SK-N-SH (cell line): ENCODE measurements at regions not wholly inside any gene's neighbourhood (a gene's known extent, or its start where the extent isn't known, plus 50 kb on each side); places are given as distances from the start of the nearest gene placed in this dataset.

ENCODE experiments used
- CHD2 ChIP-seq: fragments of 150-350 bp; IDR thresholded peaks from 2 replicates; pipeline ENCODE4 v1.6.1; 2018; ENCODE audit warnings: low read length; ENCODE audit not compliant: partially characterized antibody
- MXI1 ChIP-seq: IDR thresholded peaks from 2 replicates; pipeline ENCODE4 v1.6.1; 2012; ENCODE audit warnings: mild to moderate bottlenecking, low read depth, low read length, improper control_type of control experiment
- YY1 ChIP-seq: IDR thresholded peaks from 2 replicates; pipeline ENCODE4 v1.4.0; 2012; ENCODE audit warnings: low read depth, mild to moderate bottlenecking
- TF ChIP-seq, protein P1 (sequence below): fragments of 200-600 bp; sonication (generic); IDR thresholded peaks from 2 replicates; pipeline ENCODE4 v1.6.1; 2017; ENCODE audit warnings: antibody characterized with exemption, mild to moderate bottlenecking, moderate library complexity

GRCh38 chr18:29779096-29779495 is 1263.4 kb downstream of the DSC3 start:
- TF ChIP-seq, protein P1, sequence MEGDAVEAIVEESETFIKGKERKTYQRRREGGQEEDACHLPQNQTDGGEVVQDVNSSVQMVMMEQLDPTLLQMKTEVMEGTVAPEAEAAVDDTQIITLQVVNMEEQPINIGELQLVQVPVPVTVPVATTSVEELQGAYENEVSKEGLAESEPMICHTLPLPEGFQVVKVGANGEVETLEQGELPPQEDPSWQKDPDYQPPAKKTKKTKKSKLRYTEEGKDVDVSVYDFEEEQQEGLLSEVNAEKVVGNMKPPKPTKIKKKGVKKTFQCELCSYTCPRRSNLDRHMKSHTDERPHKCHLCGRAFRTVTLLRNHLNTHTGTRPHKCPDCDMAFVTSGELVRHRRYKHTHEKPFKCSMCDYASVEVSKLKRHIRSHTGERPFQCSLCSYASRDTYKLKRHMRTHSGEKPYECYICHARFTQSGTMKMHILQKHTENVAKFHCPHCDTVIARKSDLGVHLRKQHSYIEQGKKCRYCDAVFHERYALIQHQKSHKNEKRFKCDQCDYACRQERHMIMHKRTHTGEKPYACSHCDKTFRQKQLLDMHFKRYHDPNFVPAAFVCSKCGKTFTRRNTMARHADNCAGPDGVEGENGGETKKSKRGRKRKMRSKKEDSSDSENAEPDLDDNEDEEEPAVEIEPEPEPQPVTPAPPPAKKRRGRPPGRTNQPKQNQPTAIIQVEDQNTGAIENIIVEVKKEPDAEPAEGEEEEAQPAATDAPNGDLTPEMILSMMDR, result no peak
- TF ChIP-seq YY1, result no peak
- no peak for TF ChIP-seq CHD2
- no peak for TF ChIP-seq MXI1
